ENCODE measurements at regions not wholly inside any gene's neighbourhood (a gene's known extent, or its start where the extent isn't known, plus 50 kb on each side); places are given as distances from the start of the nearest gene placed in this dataset.

- Histone ChIP-seq H3K4me1 (ENCODE audit: control insufficient read depth, extremely low read depth, insufficient read depth, low read length) (peaks cover 6% of the 10 kb centered on the region), H3K4me2 (ENCODE audit: insufficient read depth, low read length) (no peak overlapping the region), H3K9me1 (replicated peaks; ENCODE audit: control insufficient read depth, extremely low read depth, insufficient read depth, low read length) (no peaks in the 10 kb centered on the region), H3K9me3 (replicated peaks; ENCODE audit: control insufficient read depth, insufficient read depth, low read length) (no peaks in the 10 kb centered on the region), H3K27me3 (ENCODE audit: control insufficient read depth in 2 of 2, insufficient read depth in 2 of 2, low read length in 2 of 2) (no peaks in the 10 kb centered on the region), H3K79me2 (ENCODE audit: control insufficient read depth, insufficient read depth, low read length) (no peaks in the 10 kb centered on the region), H3K9ac (replicated peaks; ENCODE audit: extremely low read depth, insufficient read depth, low read length) (no peak overlapping the region), H3K36me3 (ENCODE audit: control insufficient read depth in 2 of 2, extremely low read depth in 1 of 2, insufficient read depth in 2 of 2, low read length in 2 of 2) (no peaks in the 10 kb centered on the region), H3K27ac (ENCODE audit: insufficient read depth, low read depth, low read length) (no peak overlapping the region), H3K4me3 (replicated peaks in 1 of 3; ENCODE audit: insufficient read depth in 1 of 3, low read depth in 1 of 3, low read length in 3 of 3) (no peak overlapping the region), H2AFZ (ENCODE audit: low read depth, low read length) (no peak overlapping the region), H4K20me1 (replicated peaks; ENCODE audit: control insufficient read depth, extremely low read depth, insufficient read depth, low read length) (no peaks in the 10 kb centered on the region)
- ChIA-PET POLR2A (no interaction called here), CTCF (interaction anchor here (0.9 to 1.2 kb wide), 2 partner anchors 25 to 34 kb away, joined by 3 to 5 read pairs; no protein-coding TSS in a partner anchor)
- no peak for TF ChIP-seq POLR2AphosphoS5 (IDR thresholded peaks at IDR 0.05; ENCODE audit: insufficient read depth, low read depth, low read length)
- TF ChIP-seq GATA2 (IDR thresholded peaks at IDR 0.05; ENCODE audit: insufficient read depth, insufficient read length, low read depth, low read length) = no peak
- no peak for TF ChIP-seq FOS (IDR thresholded peaks at IDR 0.05; ENCODE audit: borderline replicate concordance, insufficient read depth, low read length)
- TF ChIP-seq, protein P1, sequence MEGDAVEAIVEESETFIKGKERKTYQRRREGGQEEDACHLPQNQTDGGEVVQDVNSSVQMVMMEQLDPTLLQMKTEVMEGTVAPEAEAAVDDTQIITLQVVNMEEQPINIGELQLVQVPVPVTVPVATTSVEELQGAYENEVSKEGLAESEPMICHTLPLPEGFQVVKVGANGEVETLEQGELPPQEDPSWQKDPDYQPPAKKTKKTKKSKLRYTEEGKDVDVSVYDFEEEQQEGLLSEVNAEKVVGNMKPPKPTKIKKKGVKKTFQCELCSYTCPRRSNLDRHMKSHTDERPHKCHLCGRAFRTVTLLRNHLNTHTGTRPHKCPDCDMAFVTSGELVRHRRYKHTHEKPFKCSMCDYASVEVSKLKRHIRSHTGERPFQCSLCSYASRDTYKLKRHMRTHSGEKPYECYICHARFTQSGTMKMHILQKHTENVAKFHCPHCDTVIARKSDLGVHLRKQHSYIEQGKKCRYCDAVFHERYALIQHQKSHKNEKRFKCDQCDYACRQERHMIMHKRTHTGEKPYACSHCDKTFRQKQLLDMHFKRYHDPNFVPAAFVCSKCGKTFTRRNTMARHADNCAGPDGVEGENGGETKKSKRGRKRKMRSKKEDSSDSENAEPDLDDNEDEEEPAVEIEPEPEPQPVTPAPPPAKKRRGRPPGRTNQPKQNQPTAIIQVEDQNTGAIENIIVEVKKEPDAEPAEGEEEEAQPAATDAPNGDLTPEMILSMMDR (IDR thresholded peaks at IDR 0.05; ENCODE audit: extremely low read depth in 1 of 2, insufficient read depth in 1 of 2, low read depth in 1 of 2, low read length in 2 of 2) = no peak
- no peak for TF ChIP-seq POLR2A (IDR thresholded peaks at IDR 0.05; ENCODE audit: low read depth, low read length)
- TF ChIP-seq MYC (IDR thresholded peaks at IDR 0.05; ENCODE audit: low read depth, low read length) = no peak
- no peak for TF ChIP-seq JUN (IDR thresholded peaks at IDR 0.05; ENCODE audit: borderline replicate concordance, insufficient read depth, insufficient read length, low read depth)
- TF ChIP-seq EZH2 (IDR thresholded peaks at IDR 0.05; ENCODE audit: borderline replicate concordance, low read depth, low read length, severe bottlenecking) = no peak
- TF ChIP-seq MAX (IDR thresholded peaks at IDR 0.05; ENCODE audit: insufficient read depth, insufficient read length) = no peak
- no peak for DNase-seq (ENCODE audit: low read depth, low spot score)
- no TSS peak for BruUV-seq (replicated peaks)
- FAIRE-seq = no peak
- intact Hi-C loops (cut with micrococcal nuclease) = no loop called here
- dilution Hi-C loops (cut with MboI; ENCODE audit: extremely low pct_ligation_motif_present, low sequenced_read_pairs) = no loop called here
Measured at GRCh38 chr22:44650806-44651205, 51.2 kb upstream of the PRR5 start.

Data from endothelial cell of umbilical vein (primary cell).